Ishikawa (cell line): ENCODE measurements at regions not wholly inside any gene's neighbourhood (a gene's known extent, or its start where the extent isn't known, plus 50 kb on each side); places are given as distances from the start of the nearest gene placed in this dataset.

Experiments used
- CEBPB ChIP-seq: IDR thresholded peaks from 2 replicates; pipeline ENCODE4 v1.6.1; 2012
- CREB1 ChIP-seq: IDR thresholded peaks from 2 replicates; pipeline ENCODE4 v1.6.1; 2012; ENCODE audit warnings: low read depth
- EGR1 ChIP-seq: IDR thresholded peaks from 2 replicates; pipeline ENCODE4 v1.6.1; 2012
- EP300 ChIP-seq: IDR thresholded peaks from 2 replicates; pipeline ENCODE4 v1.6.1; 2012; ENCODE audit warnings: borderline replicate concordance
- FOXM1 ChIP-seq: IDR thresholded peaks from 2 replicates; pipeline ENCODE4 v1.6.1; 2012; ENCODE audit warnings: low read depth, borderline replicate concordance
- NFIC ChIP-seq: IDR thresholded peaks from 2 replicates; pipeline ENCODE4 v1.6.1; 2012
- RAD21 ChIP-seq: IDR thresholded peaks from 2 replicates; pipeline ENCODE4 v1.6.1; 2012; ENCODE audit warnings: low read depth
- REST ChIP-seq: IDR thresholded peaks from 2 replicates; pipeline ENCODE4 v1.6.1; 2012; ENCODE audit warnings: low read depth, mild to moderate bottlenecking
- TAF1 ChIP-seq: IDR thresholded peaks from 2 replicates; pipeline ENCODE4 v1.6.1; 2012; ENCODE audit warnings: low read depth, mild to moderate bottlenecking
- TCF12 ChIP-seq: IDR thresholded peaks from 2 replicates; pipeline ENCODE4 v1.6.1; 2012; ENCODE audit warnings: low read depth
- TEAD4 ChIP-seq: IDR thresholded peaks from 2 replicates; pipeline ENCODE4 v1.6.1; 2012
- YY1 ChIP-seq: IDR thresholded peaks from 2 replicates; pipeline ENCODE4 v1.6.1; 2012; ENCODE audit warnings: low read depth
- ZBTB7A ChIP-seq: IDR thresholded peaks from 2 replicates; pipeline ENCODE4 v1.6.1; 2012; ENCODE audit warnings: low read depth
- TF ChIP-seq, protein P1 (sequence below): IDR thresholded peaks from 2 replicates; pipeline ENCODE4 v1.6.1; 2012
- TF ChIP-seq, protein P2 (sequence below): IDR thresholded peaks from 2 replicates; pipeline ENCODE4 v1.6.1; 2012

DNA sequence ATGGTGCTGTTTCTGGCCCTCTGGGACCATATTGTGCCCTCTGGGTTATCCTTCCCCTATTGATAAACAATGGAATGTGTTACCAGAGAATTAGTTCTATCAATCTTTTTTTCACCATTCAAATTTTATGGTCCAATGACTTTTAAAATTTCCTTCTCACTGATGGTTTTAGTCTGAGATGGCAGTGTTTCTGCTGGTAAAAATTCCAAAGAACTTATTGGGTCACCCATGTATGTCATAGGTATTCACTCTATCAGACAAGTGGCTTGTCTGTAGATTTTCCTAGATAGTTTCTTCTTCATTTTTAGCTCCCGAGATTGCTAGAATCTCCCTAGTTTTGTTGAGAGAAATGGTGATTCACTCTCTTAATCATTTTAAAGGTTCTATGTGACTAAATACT, 357.2 kb upstream of the RGS17 start:
- TF ChIP-seq ZBTB7A: no peak
- no peak for TF ChIP-seq CREB1

GRCh38 chr6:153485072-153485471, 354.0 kb upstream of the RGS17 start:
- TF ChIP-seq EP300 (no peak), CEBPB (no peak), TEAD4 (no peak), NFIC (no peak), RAD21 (no peak), YY1 (no peak), TCF12 (no peak)
- TF ChIP-seq, protein P1, sequence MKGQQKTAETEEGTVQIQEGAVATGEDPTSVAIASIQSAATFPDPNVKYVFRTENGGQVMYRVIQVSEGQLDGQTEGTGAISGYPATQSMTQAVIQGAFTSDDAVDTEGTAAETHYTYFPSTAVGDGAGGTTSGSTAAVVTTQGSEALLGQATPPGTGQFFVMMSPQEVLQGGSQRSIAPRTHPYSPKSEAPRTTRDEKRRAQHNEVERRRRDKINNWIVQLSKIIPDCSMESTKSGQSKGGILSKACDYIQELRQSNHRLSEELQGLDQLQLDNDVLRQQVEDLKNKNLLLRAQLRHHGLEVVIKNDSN: no peak
- TF ChIP-seq, protein P2, sequence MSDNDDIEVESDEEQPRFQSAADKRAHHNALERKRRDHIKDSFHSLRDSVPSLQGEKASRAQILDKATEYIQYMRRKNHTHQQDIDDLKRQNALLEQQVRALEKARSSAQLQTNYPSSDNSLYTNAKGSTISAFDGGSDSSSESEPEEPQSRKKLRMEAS: no peak

- no peak for TF ChIP-seq FOXM1
- TF ChIP-seq EGR1: no peak
- no peak for TF ChIP-seq TCF12
Observed at GRCh38 chr6:153484056-153484455, 353.0 kb upstream of the RGS17 start.

GRCh38 chr6:153476243-153476642, 345.2 kb upstream of the RGS17 start:
- no peak for TF ChIP-seq CREB1
- no peak for TF ChIP-seq FOXM1
- TF ChIP-seq REST: no peak
- no peak for TF ChIP-seq CEBPB
- TF ChIP-seq EGR1: no peak
- TF ChIP-seq NFIC: no peak
- no peak for TF ChIP-seq TAF1
- TF ChIP-seq, protein P1: no peak
- no peak for TF ChIP-seq RAD21
- no peak for TF ChIP-seq TCF12
- no peak for TF ChIP-seq YY1
- TF ChIP-seq, protein P2: no peak
- no peak for TF ChIP-seq ZBTB7A

DNA sequence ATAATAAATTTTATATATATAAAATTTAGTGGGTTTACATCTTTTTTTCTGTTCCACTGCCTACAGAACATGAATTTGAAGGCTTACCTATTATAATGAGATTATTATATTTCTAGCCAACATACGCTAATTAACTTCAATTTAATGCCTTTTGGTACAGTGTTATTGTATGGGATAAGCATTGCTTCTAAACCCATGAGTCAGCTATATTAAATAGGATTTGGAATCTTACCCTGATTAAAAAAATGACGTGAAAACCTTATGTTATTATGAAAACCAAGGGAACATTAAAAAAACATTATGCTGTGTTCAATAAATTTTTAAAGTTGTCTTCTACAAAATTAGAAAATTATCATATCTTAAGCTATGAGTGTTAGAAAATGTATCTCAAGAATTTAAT, 334.0 kb upstream of the RGS17 start:
- TF ChIP-seq FOXM1: no peak

- TF ChIP-seq TCF12 (no peak), CREB1 (no peak), REST (no peak), CEBPB (no peak), TEAD4 (no peak), FOXM1 (no peak), YY1 (no peak)
- TF ChIP-seq, protein P2: no peak
- TF ChIP-seq, protein P1: no peak
Observed at GRCh38 chr6:153449279-153449678, 318.2 kb upstream of the RGS17 start.

DNA sequence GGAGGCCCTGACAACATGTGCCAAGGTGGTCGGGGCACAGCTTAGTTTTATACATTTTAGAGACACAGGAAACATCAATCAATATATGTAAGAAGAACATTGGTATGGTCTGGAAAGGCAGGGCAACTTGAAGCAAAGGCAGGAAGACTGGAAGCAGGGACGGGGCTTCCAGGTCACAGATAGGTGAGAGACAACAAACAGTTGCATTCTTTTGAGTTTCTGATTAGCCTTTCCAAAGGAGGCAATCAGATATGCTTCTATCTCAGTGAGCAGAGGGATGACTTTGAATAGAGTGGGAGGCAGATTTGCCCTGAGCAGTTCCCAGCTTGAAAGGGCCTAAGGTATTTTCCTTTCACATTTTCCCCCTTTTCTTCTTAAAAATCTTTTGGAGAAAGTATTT, 311.0 kb upstream of the RGS17 start:
- TF ChIP-seq, protein P1: no peak
- no peak for TF ChIP-seq CREB1
- no peak for TF ChIP-seq FOXM1
- TF ChIP-seq EP300: no peak
- TF ChIP-seq RAD21: no peak
- no peak for TF ChIP-seq TEAD4
- TF ChIP-seq, protein P2: no peak
- no peak for TF ChIP-seq REST
- TF ChIP-seq ZBTB7A: no peak
- TF ChIP-seq NFIC: no peak
- TF ChIP-seq TCF12: no peak
- TF ChIP-seq YY1: no peak
- TF ChIP-seq EGR1: no peak
- no peak for TF ChIP-seq CEBPB
- TF ChIP-seq TAF1: no peak
